ENCODE measurements at regions not wholly inside any gene's neighbourhood (a gene's known extent, or its start where the extent isn't known, plus 50 kb on each side); places are given as distances from the start of the nearest gene placed in this dataset.

- H3K4me3 ChIP-seq (replicated peaks in 1 of 2; ENCODE audit: low read depth in 1 of 2, low read length in 2 of 2): no peak overlapping the region
- RAD21 ChIA-PET (ENCODE audit: low non-redundant PET in 1 of 2, low total read pairs in 2 of 2, uncharacterized antibody in 2 of 2, unreplicated experiment in 2 of 2): no interaction called here
- no peaks in the 10 kb centered on the region for H3K9me2 ChIP-seq (ENCODE audit: insufficient read depth)
- no peak overlapping the region for H3K27ac ChIP-seq (ENCODE audit: low read depth, low read length)
- H3K4me2 ChIP-seq (ENCODE audit: low read length): no peak overlapping the region
- H3K36me3 ChIP-seq (ENCODE audit: control insufficient read depth in 1 of 2, insufficient read depth in 2 of 2, low read length in 2 of 2): no peaks in the 10 kb centered on the region
- POLR2A ChIA-PET: no interaction called here
- intact Hi-C loops (cut with micrococcal nuclease): no loop called here
- BruUV-seq (replicated peaks): no TSS peak
- H3K79me2 ChIP-seq (ENCODE audit: insufficient read depth, low read length): no peaks in the 10 kb centered on the region
- DNase-seq (ENCODE audit: low read depth, low spot score): no peak
- H3K27me3 ChIP-seq (ENCODE audit: insufficient read depth, low read length): no peaks in the 10 kb centered on the region
- TF ChIP-seq CTCF (IDR thresholded peaks at IDR 0.05 in 2 of 3, conservative IDR thresholded peaks at IDR 0.05 in 1 of 3; ENCODE audit: borderline replicate concordance in 1 of 3, insufficient read depth in 1 of 3, low read depth in 2 of 3, low read length in 2 of 3): no peak
- no peak for TF ChIP-seq ATF3 (IDR thresholded peaks at IDR 0.05)
- TF ChIP-seq FOSL1 (IDR thresholded peaks at IDR 0.05; ENCODE audit: low read depth): no peak
- no peak for TF ChIP-seq TCF7L2 (IDR thresholded peaks at IDR 0.05; ENCODE audit: borderline replicate concordance, extremely low read depth, insufficient read depth, insufficient read length)
- TF ChIP-seq ZNF274 (IDR thresholded peaks at IDR 0.05; ENCODE audit: low read depth, low read length): no peak
- TF ChIP-seq JUND (IDR thresholded peaks at IDR 0.05): no peak
- no peak for TF ChIP-seq SRF (IDR thresholded peaks at IDR 0.05; ENCODE audit: low read depth)
- TF ChIP-seq POLR2A (IDR thresholded peaks at IDR 0.05; ENCODE audit: borderline replicate concordance, extremely low read depth, insufficient read depth, insufficient read length): no peak
- TF ChIP-seq ZFX (IDR thresholded peaks at IDR 0.05): no peak
- TF ChIP-seq SP1 (IDR thresholded peaks at IDR 0.05; ENCODE audit: low read depth): no peak
- TF ChIP-seq ELF1 (IDR thresholded peaks at IDR 0.05; ENCODE audit: borderline replicate concordance, low read depth): no peak
- TF ChIP-seq, protein P1, sequence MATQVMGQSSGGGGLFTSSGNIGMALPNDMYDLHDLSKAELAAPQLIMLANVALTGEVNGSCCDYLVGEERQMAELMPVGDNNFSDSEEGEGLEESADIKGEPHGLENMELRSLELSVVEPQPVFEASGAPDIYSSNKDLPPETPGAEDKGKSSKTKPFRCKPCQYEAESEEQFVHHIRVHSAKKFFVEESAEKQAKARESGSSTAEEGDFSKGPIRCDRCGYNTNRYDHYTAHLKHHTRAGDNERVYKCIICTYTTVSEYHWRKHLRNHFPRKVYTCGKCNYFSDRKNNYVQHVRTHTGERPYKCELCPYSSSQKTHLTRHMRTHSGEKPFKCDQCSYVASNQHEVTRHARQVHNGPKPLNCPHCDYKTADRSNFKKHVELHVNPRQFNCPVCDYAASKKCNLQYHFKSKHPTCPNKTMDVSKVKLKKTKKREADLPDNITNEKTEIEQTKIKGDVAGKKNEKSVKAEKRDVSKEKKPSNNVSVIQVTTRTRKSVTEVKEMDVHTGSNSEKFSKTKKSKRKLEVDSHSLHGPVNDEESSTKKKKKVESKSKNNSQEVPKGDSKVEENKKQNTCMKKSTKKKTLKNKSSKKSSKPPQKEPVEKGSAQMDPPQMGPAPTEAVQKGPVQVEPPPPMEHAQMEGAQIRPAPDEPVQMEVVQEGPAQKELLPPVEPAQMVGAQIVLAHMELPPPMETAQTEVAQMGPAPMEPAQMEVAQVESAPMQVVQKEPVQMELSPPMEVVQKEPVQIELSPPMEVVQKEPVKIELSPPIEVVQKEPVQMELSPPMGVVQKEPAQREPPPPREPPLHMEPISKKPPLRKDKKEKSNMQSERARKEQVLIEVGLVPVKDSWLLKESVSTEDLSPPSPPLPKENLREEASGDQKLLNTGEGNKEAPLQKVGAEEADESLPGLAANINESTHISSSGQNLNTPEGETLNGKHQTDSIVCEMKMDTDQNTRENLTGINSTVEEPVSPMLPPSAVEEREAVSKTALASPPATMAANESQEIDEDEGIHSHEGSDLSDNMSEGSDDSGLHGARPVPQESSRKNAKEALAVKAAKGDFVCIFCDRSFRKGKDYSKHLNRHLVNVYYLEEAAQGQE (IDR thresholded peaks at IDR 0.05; ENCODE audit: low read depth): no peak
- TF ChIP-seq ZBTB33 (IDR thresholded peaks at IDR 0.05; ENCODE audit: extremely low read depth, insufficient replicate concordance, low read length): no peak
- no peak for TF ChIP-seq EGR1 (IDR thresholded peaks at IDR 0.05; ENCODE audit: low read depth)
- TF ChIP-seq RAD21 (IDR thresholded peaks at IDR 0.05; ENCODE audit: low read depth): no peak
- TF ChIP-seq CBX3 (IDR thresholded peaks at IDR 0.05; ENCODE audit: low read depth): no peak
- TF ChIP-seq MAX (IDR thresholded peaks at IDR 0.05): no peak
- TF ChIP-seq EZH2phosphoT487 (IDR thresholded peaks at IDR 0.05; ENCODE audit: borderline replicate concordance): no peak
- TF ChIP-seq CEBPB (IDR thresholded peaks at IDR 0.05; ENCODE audit: low read depth): no peak
- no peak for TF ChIP-seq SIN3A (IDR thresholded peaks at IDR 0.05; ENCODE audit: low read depth)
- no peaks in the 10 kb centered on the region for H3K9me3 ChIP-seq (ENCODE audit: control insufficient read depth in 1 of 2, insufficient read depth in 1 of 2, low read depth in 1 of 2, low read length in 2 of 2)
- CTCF ChIA-PET: no interaction called here
- no peaks in the 10 kb centered on the region for H4K20me1 ChIP-seq (ENCODE audit: insufficient read depth)
- H3K4me1 ChIP-seq (ENCODE audit: control insufficient read depth in 1 of 2, insufficient read depth in 2 of 2, low read length in 2 of 2): no peaks in the 10 kb centered on the region
- ATAC-seq: no peak
- H2AFZ ChIP-seq (ENCODE audit: low read depth, low read length, poor library complexity, severe bottlenecking): no peak overlapping the region
- no peak overlapping the region for H3K9ac ChIP-seq (ENCODE audit: low read length)
Observed at GRCh38 chr3:162130582-162130981, 634.0 kb downstream of the OTOL1 start.

Data from HCT116 (cell line).